ENCODE measurements at regions not wholly inside any gene's neighbourhood (a gene's known extent, or its start where the extent isn't known, plus 50 kb on each side); places are given as distances from the start of the nearest gene placed in this dataset.
"Not testable (repeated sequence)": the region's sequence is repeated elsewhere in the genome, so short reads cannot be mapped to it uniquely, and the experiment has no call there.

- WGBS, 2 donors, result 55 to 70% methylated on average over 4 of the region's 4 CpGs
- no peaks in the 10 kb centered on the region for H3K4me1 ChIP-seq (ENCODE audit: control insufficient read depth in 2 of 2, insufficient read depth in 2 of 2, low read length in 1 of 2)
Observed at GRCh38 chr5:118397236-118397635, 591.1 kb downstream of the DTWD2 start.

DNA sequence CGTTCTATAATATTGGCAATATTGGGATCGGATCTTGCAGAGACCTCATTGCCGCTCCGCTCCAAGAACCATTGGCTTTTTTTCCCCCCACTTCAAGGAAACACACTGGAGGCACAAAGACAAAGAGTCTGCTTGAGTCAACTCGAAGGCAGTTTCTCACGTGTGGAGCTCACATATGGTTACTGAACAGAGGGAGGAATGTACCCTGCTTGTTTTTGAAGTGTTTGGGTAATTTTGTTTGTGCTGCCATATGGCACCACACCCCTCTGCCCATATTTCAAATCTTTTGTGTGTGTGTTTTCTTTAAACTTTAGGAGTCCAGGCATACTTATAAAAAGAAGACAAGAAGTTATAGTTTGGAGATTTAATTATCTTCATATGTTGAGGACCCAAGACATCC is 595.9 kb downstream of the DTWD2 start:
- Histone ChIP-seq H3K4me3 (ENCODE audit: low read depth in 1 of 2, low read length in 2 of 2) (no peak overlapping the region), H3K36me3 (ENCODE audit: control insufficient read depth in 2 of 2, insufficient read depth in 2 of 2, low read length in 1 of 2) (no peaks in the 10 kb centered on the region), H3K9me3 (ENCODE audit: control insufficient read depth in 2 of 2, insufficient read depth in 1 of 2, low read depth in 1 of 2, low read length in 1 of 2) (no peaks in the 10 kb centered on the region), H3K27me3 (ENCODE audit: control insufficient read depth in 1 of 2, insufficient read depth in 2 of 2, low read length in 2 of 2) (no peaks in the 10 kb centered on the region), H3K27ac (ENCODE audit: low read depth in 2 of 2, low read length in 1 of 2) (no peak overlapping the region), H3K4me1 (ENCODE audit: control insufficient read depth in 2 of 2, insufficient read depth in 2 of 2, low read length in 1 of 2) (no peaks in the 10 kb centered on the region)
- 82 to 85% methylated on average over 6 of the region's 6 CpGs for WGBS, 2 donors

More at GRCh38 chr5:118397236-118397635, 591.1 kb downstream of the DTWD2 start:
- Histone ChIP-seq H3K9me3 (ENCODE audit: control insufficient read depth in 2 of 2, insufficient read depth in 1 of 2, low read depth in 1 of 2, low read length in 1 of 2) (no peaks in the 10 kb centered on the region), H3K27ac (ENCODE audit: low read depth in 2 of 2, low read length in 1 of 2) (no peak overlapping the region), H3K4me3 (ENCODE audit: low read depth in 1 of 2, low read length in 2 of 2) (no peak overlapping the region), H3K27me3 (ENCODE audit: control insufficient read depth in 1 of 2, insufficient read depth in 2 of 2, low read length in 2 of 2) (no peaks in the 10 kb centered on the region), H3K36me3 (ENCODE audit: control insufficient read depth in 2 of 2, insufficient read depth in 2 of 2, low read length in 1 of 2) (no peaks in the 10 kb centered on the region)

- H3K9me3 ChIP-seq (ENCODE audit: control insufficient read depth in 2 of 2, insufficient read depth in 1 of 2, low read depth in 1 of 2, low read length in 1 of 2); H3K4me1 ChIP-seq (ENCODE audit: control insufficient read depth in 2 of 2, insufficient read depth in 2 of 2, low read length in 1 of 2); H3K36me3 ChIP-seq (ENCODE audit: control insufficient read depth in 2 of 2, insufficient read depth in 2 of 2, low read length in 1 of 2); H3K27me3 ChIP-seq (ENCODE audit: control insufficient read depth in 1 of 2, insufficient read depth in 2 of 2, low read length in 2 of 2); H3K27ac ChIP-seq (ENCODE audit: low read depth in 2 of 2, low read length in 1 of 2); H3K4me3 ChIP-seq (ENCODE audit: low read depth in 1 of 2, low read length in 2 of 2): not testable (repeated sequence)
- WGBS, 2 donors, result 92 to 95% methylated on average over 10 to 15 of the region's 15 CpGs
Observed at GRCh38 chr5:118382931-118383330, 605.4 kb downstream of the DTWD2 start.

DNA sequence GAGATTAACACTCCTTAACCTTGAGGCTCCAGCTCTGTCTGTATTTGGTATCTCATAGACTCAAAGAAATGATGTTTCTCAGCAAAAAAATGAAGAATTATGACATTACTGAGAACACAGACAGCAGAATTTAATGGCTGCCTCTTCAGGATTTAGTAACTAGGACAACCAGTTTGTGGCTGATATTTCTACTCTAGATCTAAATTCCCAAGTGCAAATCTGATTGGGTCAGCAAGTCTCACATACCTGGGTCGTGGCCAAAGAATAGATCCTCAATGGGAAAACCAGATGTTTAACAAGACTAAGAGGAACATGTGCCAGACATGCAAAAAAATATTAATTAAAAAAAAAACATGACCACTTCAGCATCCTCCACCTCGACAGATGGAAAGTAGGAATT is 608.9 kb downstream of the DTWD2 start:
- Histone ChIP-seq H3K4me3 (ENCODE audit: low read depth in 1 of 2, low read length in 2 of 2) (no peak overlapping the region), H3K36me3 (ENCODE audit: control insufficient read depth in 2 of 2, insufficient read depth in 2 of 2, low read length in 1 of 2) (no peaks in the 10 kb centered on the region), H3K4me1 (ENCODE audit: control insufficient read depth in 2 of 2, insufficient read depth in 2 of 2, low read length in 1 of 2) (no peaks in the 10 kb centered on the region), H3K9me3 (ENCODE audit: control insufficient read depth in 2 of 2, insufficient read depth in 1 of 2, low read depth in 1 of 2, low read length in 1 of 2) (no peaks in the 10 kb centered on the region), H3K27ac (ENCODE audit: low read depth in 2 of 2, low read length in 1 of 2) (no peak overlapping the region), H3K27me3 (ENCODE audit: control insufficient read depth in 1 of 2, insufficient read depth in 2 of 2, low read length in 2 of 2) (no peaks in the 10 kb centered on the region)
- 46 to 51% methylated on average over 2 of the region's 2 CpGs for WGBS, 2 donors

GRCh38 chr5:118378959-118379358 is 609.4 kb downstream of the DTWD2 start:
- H3K4me3 ChIP-seq (ENCODE audit: low read depth in 1 of 2, low read length in 2 of 2), result no peak overlapping the region
- H3K36me3 ChIP-seq (ENCODE audit: control insufficient read depth in 2 of 2, insufficient read depth in 2 of 2, low read length in 1 of 2), result no peaks in the 10 kb centered on the region
- H3K27ac ChIP-seq (ENCODE audit: low read depth in 2 of 2, low read length in 1 of 2), result no peak overlapping the region
- 46 to 50% methylated on average over 1 of the region's 1 CpG for WGBS, 2 donors
- H3K4me1 ChIP-seq (ENCODE audit: control insufficient read depth in 2 of 2, insufficient read depth in 2 of 2, low read length in 1 of 2), result no peaks in the 10 kb centered on the region
- H3K9me3 ChIP-seq (ENCODE audit: control insufficient read depth in 2 of 2, insufficient read depth in 1 of 2, low read depth in 1 of 2, low read length in 1 of 2), result no peaks in the 10 kb centered on the region
- no peaks in the 10 kb centered on the region for H3K27me3 ChIP-seq (ENCODE audit: control insufficient read depth in 1 of 2, insufficient read depth in 2 of 2, low read length in 2 of 2)

DNA sequence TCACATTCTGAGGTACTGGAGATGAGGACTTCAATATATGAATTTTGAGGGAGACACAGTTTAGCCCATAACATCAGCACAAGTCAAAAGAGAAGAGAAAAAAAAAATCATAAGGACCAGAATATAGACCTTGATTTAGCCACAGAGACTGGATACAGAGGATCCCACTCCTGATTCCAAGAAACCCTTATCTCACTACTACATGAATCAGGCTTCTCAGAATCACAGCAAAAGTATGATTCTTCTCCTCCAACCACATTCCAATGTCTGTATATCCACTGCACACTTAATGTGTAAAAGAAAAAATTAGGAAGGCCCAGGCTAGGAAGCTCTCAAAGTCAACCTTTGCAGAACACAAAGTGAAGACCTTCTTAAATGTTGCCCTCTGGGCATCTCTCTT is 610.9 kb downstream of the DTWD2 start:
- Histone ChIP-seq H3K36me3 (ENCODE audit: control insufficient read depth in 2 of 2, insufficient read depth in 2 of 2, low read length in 1 of 2) (no peaks in the 10 kb centered on the region), H3K27me3 (ENCODE audit: control insufficient read depth in 1 of 2, insufficient read depth in 2 of 2, low read length in 2 of 2) (no peaks in the 10 kb centered on the region)

DNA sequence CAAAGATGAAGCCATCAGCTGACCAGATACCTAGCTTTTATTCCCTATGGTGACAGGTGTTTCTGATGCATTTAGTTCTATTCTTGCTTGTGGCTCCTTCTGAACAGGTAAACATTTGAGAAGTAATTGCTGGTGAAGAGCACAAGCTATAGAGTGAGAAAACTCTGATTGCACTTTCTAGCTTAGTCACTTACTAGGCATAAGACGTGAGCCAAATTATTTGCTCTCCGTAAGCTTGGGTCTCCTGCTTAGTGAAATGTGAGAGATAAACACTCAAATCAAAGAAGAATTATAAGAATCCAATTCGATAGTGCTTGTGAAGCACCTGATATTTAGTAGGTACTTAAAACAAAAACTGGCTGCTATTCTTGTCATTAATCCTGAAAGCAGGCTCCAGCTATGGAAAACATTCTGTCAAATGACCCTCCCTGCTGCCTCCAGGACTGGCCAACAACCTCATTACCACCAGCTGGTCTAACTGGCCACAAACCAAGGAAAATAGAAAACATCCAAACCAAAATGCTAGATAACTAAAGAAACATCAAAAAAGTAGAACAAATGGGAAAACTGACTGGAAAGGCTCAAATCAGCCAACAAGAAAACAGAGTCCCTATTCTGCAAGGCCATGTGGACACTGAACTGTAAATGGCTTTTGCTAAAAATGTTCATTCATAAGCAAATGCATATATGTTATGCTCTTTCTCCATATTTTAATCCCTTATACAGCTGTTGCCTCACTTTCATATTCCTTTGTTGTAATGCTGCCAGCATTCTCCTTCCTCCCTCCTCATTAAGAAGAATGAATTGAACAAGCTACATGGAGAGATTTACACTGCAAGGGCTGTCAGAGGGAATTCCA is 616.1 kb downstream of the DTWD2 start:
- 66 to 67% methylated on average over 3 of the region's 3 CpGs for WGBS, 2 donors
- no peak overlapping the region for H3K4me3 ChIP-seq (ENCODE audit: low read depth in 1 of 2, low read length in 2 of 2)
- H3K27ac ChIP-seq (ENCODE audit: low read depth in 2 of 2, low read length in 1 of 2), result no peak overlapping the region
- no peaks in the 10 kb centered on the region for H3K36me3 ChIP-seq (ENCODE audit: control insufficient read depth in 2 of 2, insufficient read depth in 2 of 2, low read length in 1 of 2)
- no peaks in the 10 kb centered on the region for H3K4me1 ChIP-seq (ENCODE audit: control insufficient read depth in 2 of 2, insufficient read depth in 2 of 2, low read length in 1 of 2)
- no peaks in the 10 kb centered on the region for H3K27me3 ChIP-seq (ENCODE audit: control insufficient read depth in 1 of 2, insufficient read depth in 2 of 2, low read length in 2 of 2)
- no peaks in the 10 kb centered on the region for H3K9me3 ChIP-seq (ENCODE audit: control insufficient read depth in 2 of 2, insufficient read depth in 1 of 2, low read depth in 1 of 2, low read length in 1 of 2)

More for the DNA sequence above, 610.9 kb downstream of the DTWD2 start:
- Histone ChIP-seq H3K27ac (ENCODE audit: low read depth in 2 of 2, low read length in 1 of 2) (no peak overlapping the region), H3K4me1 (ENCODE audit: control insufficient read depth in 2 of 2, insufficient read depth in 2 of 2, low read length in 1 of 2) (no peaks in the 10 kb centered on the region), H3K4me3 (ENCODE audit: low read depth in 1 of 2, low read length in 2 of 2) (no peak overlapping the region), H3K9me3 (ENCODE audit: control insufficient read depth in 2 of 2, insufficient read depth in 1 of 2, low read depth in 1 of 2, low read length in 1 of 2) (no peaks in the 10 kb centered on the region)

GRCh38 chr5:118366429-118366828 is 621.9 kb downstream of the DTWD2 start:
- no peaks in the 10 kb centered on the region for H3K27me3 ChIP-seq (ENCODE audit: control insufficient read depth in 1 of 2, insufficient read depth in 2 of 2, low read length in 2 of 2)
- H3K36me3 ChIP-seq (ENCODE audit: control insufficient read depth in 2 of 2, insufficient read depth in 2 of 2, low read length in 1 of 2), result no peaks in the 10 kb centered on the region
- 77 to 85% methylated on average over 3 of the region's 3 CpGs for WGBS, 2 donors
- H3K4me3 ChIP-seq (ENCODE audit: low read depth in 1 of 2, low read length in 2 of 2), result no peak overlapping the region
- H3K27ac ChIP-seq (ENCODE audit: low read depth in 2 of 2, low read length in 1 of 2), result no peak overlapping the region
- no peaks in the 10 kb centered on the region for H3K9me3 ChIP-seq (ENCODE audit: control insufficient read depth in 2 of 2, insufficient read depth in 1 of 2, low read depth in 1 of 2, low read length in 1 of 2)
- H3K4me1 ChIP-seq (ENCODE audit: control insufficient read depth in 2 of 2, insufficient read depth in 2 of 2, low read length in 1 of 2), result no peaks in the 10 kb centered on the region

DNA sequence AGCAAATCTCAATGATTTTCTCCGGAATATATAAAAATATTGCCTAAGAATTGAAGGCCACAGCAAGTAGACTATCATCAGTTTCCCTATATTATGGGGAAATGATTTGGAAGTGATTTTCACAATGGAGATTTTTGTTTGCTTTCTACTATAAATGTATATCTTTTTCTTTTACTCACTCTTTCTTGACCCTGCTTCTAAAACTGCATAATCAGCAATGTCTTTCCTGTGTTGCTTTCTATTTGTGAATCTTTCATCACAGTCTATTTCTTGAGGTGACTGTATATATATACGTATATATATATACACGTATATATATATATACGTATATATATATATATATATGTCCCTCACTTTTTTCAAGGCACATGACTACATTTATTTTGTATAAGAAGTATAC is 622.6 kb downstream of the DTWD2 start:
- 77 to 81% methylated on average over 4 of the region's 4 CpGs for WGBS, 2 donors
- no peaks in the 10 kb centered on the region for H3K9me3 ChIP-seq (ENCODE audit: control insufficient read depth in 2 of 2, insufficient read depth in 1 of 2, low read depth in 1 of 2, low read length in 1 of 2)

GRCh38 chr5:118354797-118355196 is 633.5 kb downstream of the DTWD2 start:
- H3K4me3 ChIP-seq (ENCODE audit: low read depth in 1 of 2, low read length in 2 of 2), result no peak overlapping the region
- no peaks in the 10 kb centered on the region for H3K4me1 ChIP-seq (ENCODE audit: control insufficient read depth in 2 of 2, insufficient read depth in 2 of 2, low read length in 1 of 2)
- peaks cover 0 to 3% of the 10 kb centered on the region in 2 donors for H3K9me3 ChIP-seq (ENCODE audit: control insufficient read depth in 2 of 2, insufficient read depth in 1 of 2, low read depth in 1 of 2, low read length in 1 of 2)
- no peak overlapping the region for H3K27ac ChIP-seq (ENCODE audit: low read depth in 2 of 2, low read length in 1 of 2)
- no peaks in the 10 kb centered on the region for H3K27me3 ChIP-seq (ENCODE audit: control insufficient read depth in 1 of 2, insufficient read depth in 2 of 2, low read length in 2 of 2)
- no peaks in the 10 kb centered on the region for H3K36me3 ChIP-seq (ENCODE audit: control insufficient read depth in 2 of 2, insufficient read depth in 2 of 2, low read length in 1 of 2)

More for the DNA sequence above, 622.6 kb downstream of the DTWD2 start:
- no peaks in the 10 kb centered on the region for H3K27me3 ChIP-seq (ENCODE audit: control insufficient read depth in 1 of 2, insufficient read depth in 2 of 2, low read length in 2 of 2)
- no peak overlapping the region for H3K4me3 ChIP-seq (ENCODE audit: low read depth in 1 of 2, low read length in 2 of 2)
- H3K27ac ChIP-seq (ENCODE audit: low read depth in 2 of 2, low read length in 1 of 2), result no peak overlapping the region
- H3K36me3 ChIP-seq (ENCODE audit: control insufficient read depth in 2 of 2, insufficient read depth in 2 of 2, low read length in 1 of 2), result no peaks in the 10 kb centered on the region
- H3K4me1 ChIP-seq (ENCODE audit: control insufficient read depth in 2 of 2, insufficient read depth in 2 of 2, low read length in 1 of 2), result no peaks in the 10 kb centered on the region
